NCI-H128 (cell line): ENCODE measurements at regions not wholly inside any gene's neighbourhood (a gene's known extent, or its start where the extent isn't known, plus 50 kb on each side); places are given as distances from the start of the nearest gene placed in this dataset.

Experiments used
- DNase-seq: peaks from one replicate; lab custom pipeline; 2025; ENCODE audit not compliant: unreplicated experiment; lab: John Stamatoyannopoulos, UW

DNA sequence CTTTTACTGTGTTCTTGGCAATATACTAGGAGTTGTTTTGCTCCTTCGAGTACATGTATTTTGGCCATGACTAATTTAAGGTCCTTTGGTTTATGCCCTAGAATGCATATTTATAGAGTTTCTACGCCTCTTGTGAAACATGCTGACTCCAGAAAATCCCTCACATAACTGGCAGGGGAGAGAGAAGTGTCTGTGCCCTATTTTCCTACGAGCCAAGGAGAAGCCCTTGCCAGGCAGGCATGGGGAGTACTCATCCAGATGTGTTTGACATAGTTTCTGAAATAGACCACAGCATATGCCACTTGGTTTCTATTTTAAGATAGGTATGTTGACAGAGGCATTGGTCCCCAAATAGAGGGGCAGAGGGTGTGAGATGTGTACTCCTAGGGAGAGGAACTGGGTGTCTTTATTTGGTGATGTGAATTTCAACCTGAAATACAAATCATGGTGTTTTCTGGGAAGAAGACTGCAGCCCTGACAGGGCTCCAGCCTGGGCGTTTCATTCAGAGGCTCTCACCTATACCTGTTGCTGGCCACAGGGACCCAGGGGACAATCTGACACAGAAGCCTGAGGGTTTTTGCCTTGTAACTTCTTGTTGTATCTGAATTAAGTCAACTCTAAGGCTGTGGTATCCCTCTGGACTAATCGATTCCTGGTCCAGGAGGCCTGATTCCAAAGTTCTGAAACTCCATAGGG is 267.8 kb upstream of the C2CD4B start:
- DNase-seq, result no peak

DNA sequence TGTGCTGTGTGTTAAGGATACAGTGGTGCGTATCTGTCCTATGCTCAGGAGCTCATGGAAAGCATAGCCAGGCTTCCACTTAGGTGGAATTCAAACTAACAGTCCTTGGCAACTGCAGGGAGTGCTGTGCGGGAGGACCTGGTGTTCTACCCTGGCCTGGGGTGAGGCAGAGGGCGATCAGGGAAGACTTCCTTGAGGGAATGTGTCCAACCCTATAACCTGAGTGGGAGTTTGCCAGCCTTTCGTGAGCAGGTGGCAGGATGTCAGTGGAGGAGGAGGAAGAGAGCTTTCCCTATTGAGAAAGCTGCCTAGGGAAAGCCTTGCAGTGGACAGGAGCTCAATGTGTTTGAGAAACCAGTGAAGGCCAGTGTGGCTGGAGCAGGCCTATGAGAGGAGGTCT is 271.1 kb upstream of the C2CD4B start:
- no peak for DNase-seq

DNA sequence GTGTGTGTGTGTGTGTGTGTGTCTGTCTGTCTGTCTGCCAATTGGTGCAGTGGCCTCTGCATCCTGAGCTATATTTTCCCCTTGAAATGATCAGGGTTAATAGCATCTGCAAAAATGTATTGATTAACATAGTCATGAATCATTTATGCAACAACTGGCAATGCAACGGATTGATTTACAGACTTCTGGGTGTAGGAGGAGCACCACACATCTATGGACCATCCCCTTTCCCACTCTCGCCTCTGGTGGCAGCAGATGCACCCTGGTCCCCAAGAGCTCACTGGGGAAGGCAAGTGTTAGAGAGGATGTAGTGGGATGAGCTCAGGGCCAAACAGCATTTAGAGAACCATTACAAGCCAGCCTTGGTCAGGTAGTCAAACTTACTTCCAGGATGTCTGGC is 272.7 kb upstream of the C2CD4B start:
- DNase-seq, result no peak

- no peak for DNase-seq
Observed at GRCh38 chr15:62439543-62440016, 274.5 kb upstream of the C2CD4B start.

GRCh38 chr15:62440362-62441105 is 275.4 kb upstream of the C2CD4B start:
- no peak for DNase-seq

DNA sequence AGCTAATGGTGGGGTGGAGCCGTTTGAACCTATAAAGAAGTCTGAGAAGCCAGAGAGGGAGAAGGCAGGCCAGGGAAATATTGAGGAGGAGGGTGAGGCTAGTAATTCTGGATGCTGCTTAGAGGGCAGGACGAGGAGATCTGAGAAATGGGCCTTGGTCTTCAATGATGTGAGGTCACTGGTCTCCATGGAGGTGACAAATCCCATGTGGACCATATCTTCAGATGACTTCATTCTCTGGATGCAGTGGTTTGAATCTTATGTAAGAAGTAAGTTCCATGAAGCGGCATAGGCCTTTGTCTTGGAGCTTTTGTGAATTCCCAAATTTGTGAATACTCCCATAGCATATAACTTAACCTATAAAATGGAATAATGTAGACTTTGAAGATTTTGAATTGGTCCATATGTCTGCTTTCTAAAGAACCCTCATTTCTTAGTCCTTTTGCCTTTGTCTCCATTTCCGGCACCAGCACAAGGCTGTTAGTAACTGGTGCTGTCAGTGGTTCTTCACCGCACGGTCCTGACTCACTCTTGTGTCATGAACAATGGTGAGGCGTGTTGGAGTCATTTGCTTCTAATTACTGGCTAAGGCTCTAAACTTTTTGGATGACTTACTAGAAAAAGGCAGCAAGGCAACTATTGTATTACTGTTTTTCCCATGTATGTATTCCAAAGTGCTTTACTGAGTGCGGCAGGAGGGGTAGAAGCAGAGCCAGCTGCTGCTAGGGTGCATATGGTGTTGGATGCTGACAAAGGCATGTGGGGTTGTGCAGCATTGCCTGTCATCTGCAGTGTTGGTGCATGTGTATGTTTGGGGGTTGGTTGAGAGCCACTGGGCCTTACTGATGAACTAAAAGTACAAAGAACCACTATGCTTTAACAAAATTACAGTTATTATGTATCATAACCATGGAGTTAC is 279.3 kb upstream of the C2CD4B start:
- no peak for DNase-seq

- DNase-seq, result no peak
Observed at GRCh38 chr15:62445244-62445643, 280.2 kb upstream of the C2CD4B start.

- no peak for DNase-seq
Observed at GRCh38 chr15:62446984-62447383, 281.9 kb upstream of the C2CD4B start.

DNA sequence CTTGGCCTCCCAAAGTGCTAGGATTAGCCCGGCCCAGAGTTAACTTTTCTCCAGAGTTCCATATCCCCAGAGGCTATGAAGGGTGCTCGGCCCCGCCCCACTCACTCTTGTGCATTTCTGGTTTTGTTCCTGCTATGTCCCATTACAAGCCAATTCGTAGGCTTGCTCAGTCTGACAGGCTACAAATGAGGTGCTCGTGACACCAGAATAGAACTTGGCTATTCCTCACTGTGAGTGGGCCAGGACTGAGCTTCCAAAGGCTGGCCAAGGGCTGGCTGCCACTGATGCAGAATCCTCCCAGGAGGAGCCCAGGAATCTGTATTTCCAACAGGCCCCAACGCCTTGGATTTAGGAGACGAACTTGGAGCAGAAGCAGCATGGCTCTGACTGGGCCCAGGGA is 282.7 kb upstream of the C2CD4B start:
- no peak for DNase-seq

DNA sequence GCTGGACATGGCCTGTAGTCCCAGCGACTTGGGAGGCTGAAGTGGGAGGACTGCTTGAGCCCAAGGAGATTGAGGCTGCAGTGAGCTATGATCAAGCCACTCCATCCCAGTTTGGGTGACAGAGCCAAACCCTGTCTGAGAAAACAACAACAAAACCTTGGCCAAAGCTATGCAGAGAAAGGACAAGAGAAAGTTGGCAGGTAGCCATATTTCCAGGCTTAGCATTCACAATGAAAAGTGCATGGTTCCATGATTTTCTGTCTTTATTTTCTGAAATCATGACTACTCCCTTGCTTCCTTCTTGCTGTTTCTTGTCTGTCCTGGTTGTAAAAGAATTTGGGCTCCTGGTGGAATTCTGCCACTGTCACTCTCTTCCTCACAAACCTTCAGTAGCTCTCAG is 284.6 kb upstream of the C2CD4B start:
- no peak for DNase-seq

- no peak for DNase-seq
Observed at GRCh38 chr15:62450061-62450460, 285.0 kb upstream of the C2CD4B start.

GRCh38 chr15:62452026-62452425 is 286.9 kb upstream of the C2CD4B start:
- no peak for DNase-seq

DNA sequence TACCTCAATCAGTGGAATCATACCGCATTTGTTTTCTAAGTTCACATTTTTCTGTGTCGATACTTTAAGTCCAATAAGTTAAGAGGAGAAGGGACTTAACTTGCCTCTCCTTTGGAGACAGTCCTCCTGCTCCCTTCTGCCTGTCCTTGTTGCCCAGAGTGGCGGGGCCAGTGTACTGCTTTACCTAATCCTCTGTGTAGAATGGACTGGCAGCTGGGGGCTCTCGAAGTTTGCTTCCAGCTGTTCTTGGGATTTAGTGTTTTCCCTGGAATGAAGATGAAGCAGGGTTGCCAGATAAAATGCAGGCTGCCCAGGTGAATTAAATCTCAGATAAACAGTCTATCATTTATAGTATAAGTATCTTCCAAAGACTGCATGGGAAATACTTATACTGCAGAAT is 287.6 kb upstream of the C2CD4B start:
- no peak for DNase-seq

DNA sequence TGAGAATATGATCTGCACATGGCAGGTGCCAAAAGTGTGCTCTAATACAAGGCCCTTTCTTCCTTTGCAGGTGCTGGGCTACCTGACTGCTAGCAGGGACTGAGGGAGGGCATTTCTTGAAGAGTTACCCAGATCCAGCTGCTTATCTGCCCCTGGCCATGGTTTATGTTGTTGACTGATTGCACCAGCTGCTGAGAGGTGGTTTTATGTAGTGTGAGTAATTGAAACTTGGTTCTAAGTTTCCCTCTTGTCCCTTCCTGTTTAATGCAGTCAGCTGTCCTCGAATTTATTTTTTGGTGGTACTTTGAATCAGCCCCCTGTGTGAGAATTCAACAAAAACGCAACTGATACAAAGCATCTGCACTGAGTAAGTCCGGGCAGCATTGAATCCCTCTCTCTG is 288.3 kb upstream of the C2CD4B start:
- DNase-seq, result no peak

DNA sequence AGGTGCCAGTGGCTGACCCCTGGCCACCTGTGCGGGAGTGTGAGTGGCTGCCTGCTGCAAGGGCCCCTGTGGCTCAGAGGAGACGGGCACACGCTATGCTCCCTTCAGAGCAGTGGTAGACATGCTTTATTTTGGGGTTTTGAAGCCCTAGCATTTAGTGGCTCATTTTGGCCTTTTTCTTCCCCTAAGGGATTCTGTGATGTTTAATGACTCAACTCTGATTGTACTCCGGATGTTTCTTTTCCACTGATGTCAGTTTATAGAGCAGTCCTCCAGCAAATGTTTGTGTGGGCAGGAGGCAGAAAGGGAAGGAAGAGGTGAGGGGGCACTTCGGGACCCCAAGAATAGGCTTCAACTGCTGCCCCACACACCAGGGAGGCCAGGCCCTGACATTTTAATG is 288.9 kb upstream of the C2CD4B start:
- no peak for DNase-seq

DNA sequence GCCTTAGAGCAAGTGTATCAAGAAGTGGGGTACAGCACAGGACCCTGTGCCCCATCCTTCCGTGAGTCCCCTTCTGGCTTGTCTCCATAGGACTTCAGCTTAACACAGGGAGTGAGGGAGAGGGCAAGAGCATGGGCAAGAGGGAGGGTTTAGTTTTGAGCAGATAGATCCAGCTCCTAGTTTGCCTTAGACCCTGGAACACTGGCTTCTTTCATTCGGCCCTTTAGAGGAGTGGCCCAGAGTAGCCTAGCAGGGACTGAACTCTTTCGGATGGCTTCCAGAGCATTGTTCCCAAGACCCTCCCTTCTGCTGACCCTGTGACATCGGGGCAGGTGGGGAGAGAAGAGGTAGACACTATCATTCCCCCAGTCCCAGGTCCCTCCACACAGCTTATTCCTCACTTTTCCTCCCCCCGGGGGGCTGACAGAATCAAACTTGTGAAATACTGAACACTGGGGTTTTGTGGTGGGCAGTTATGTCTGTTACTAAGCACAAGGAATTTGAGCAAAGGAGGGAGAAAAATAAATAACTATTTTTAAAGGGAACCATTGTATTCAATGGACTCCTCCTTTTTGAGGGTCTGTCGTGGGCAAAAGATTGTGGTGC is 289.6 kb upstream of the C2CD4B start:
- no peak for DNase-seq

- DNase-seq, result peak; percentile 1
Observed at GRCh38 chr15:62455441-62455921, 290.4 kb upstream of the C2CD4B start.

- DNase-seq, result peak; percentile 22
Observed at GRCh38 chr15:62456011-62456920, 291.2 kb upstream of the C2CD4B start.

- no peak for DNase-seq
Observed at GRCh38 chr15:62457100-62457499, 292.0 kb upstream of the C2CD4B start.

- no peak for DNase-seq
Observed at GRCh38 chr15:62459875-62460274, 294.8 kb upstream of the C2CD4B start.
